ENCODE measurements at regions not wholly inside any gene's neighbourhood (a gene's known extent, or its start where the extent isn't known, plus 50 kb on each side); places are given as distances from the start of the nearest gene placed in this dataset.

GRCh38 chr21:25465263-25465662 is 142.0 kb downstream of the MRPL39 start:
- no peak for TF ChIP-seq CTCF (IDR thresholded peaks at IDR 0.05; ENCODE audit: borderline replicate concordance)
- Histone ChIP-seq H3K27me3 (ENCODE audit: low read depth) (no peaks in the 10 kb centered on the region), H3K9me3 (replicated peaks) (no peaks in the 10 kb centered on the region), H3K36me3 (no peaks in the 10 kb centered on the region), H3K4me3 (no peak overlapping the region), H3K4me1 (no peaks in the 10 kb centered on the region), H3K27ac (replicated peaks) (no peak overlapping the region)
- no peak for DNase-seq
- intact Hi-C loops (cut with micrococcal nuclease), result no loop called here

GRCh38 chr21:25464275-25464674 is 143.0 kb downstream of the MRPL39 start:
- intact Hi-C loops (cut with micrococcal nuclease), result no loop called here

GRCh38 chr21:25462517-25462971 is 144.7 kb downstream of the MRPL39 start:
- Histone ChIP-seq H3K9me3 (replicated peaks) (no peaks in the 10 kb centered on the region), H3K36me3 (no peaks in the 10 kb centered on the region), H3K4me1 (no peaks in the 10 kb centered on the region), H3K4me3 (no peak overlapping the region), H3K27me3 (ENCODE audit: low read depth) (no peaks in the 10 kb centered on the region), H3K27ac (replicated peaks) (no peak overlapping the region)
- no peak for DNase-seq
- TF ChIP-seq CTCF (IDR thresholded peaks at IDR 0.05; ENCODE audit: borderline replicate concordance), result no peak
- intact Hi-C loops (cut with micrococcal nuclease), result no loop called here

More at GRCh38 chr21:25464275-25464674, 143.0 kb downstream of the MRPL39 start:
- Histone ChIP-seq H3K4me1 (no peaks in the 10 kb centered on the region), H3K9me3 (replicated peaks) (no peaks in the 10 kb centered on the region), H3K27ac (replicated peaks) (no peak overlapping the region), H3K27me3 (ENCODE audit: low read depth) (no peaks in the 10 kb centered on the region), H3K4me3 (no peak overlapping the region), H3K36me3 (no peaks in the 10 kb centered on the region)
- DNase-seq, result no peak
- no peak for TF ChIP-seq CTCF (IDR thresholded peaks at IDR 0.05; ENCODE audit: borderline replicate concordance)

GRCh38 chr21:25461725-25462124 is 145.6 kb downstream of the MRPL39 start:
- Histone ChIP-seq H3K36me3 (no peaks in the 10 kb centered on the region), H3K27ac (replicated peaks) (no peak overlapping the region), H3K9me3 (replicated peaks) (no peaks in the 10 kb centered on the region), H3K4me3 (no peak overlapping the region), H3K27me3 (ENCODE audit: low read depth) (no peaks in the 10 kb centered on the region), H3K4me1 (peaks cover 8% of the 10 kb centered on the region)
- no peak for TF ChIP-seq CTCF (IDR thresholded peaks at IDR 0.05; ENCODE audit: borderline replicate concordance)
- DNase-seq, result no peak
- intact Hi-C loops (cut with micrococcal nuclease), result no loop called here

GRCh38 chr21:25459993-25460392 is 147.3 kb downstream of the MRPL39 start:
- H3K4me1 ChIP-seq, result peaks cover 9% of the 10 kb centered on the region
- H3K4me3 ChIP-seq, result no peak overlapping the region
- no peaks in the 10 kb centered on the region for H3K27me3 ChIP-seq (ENCODE audit: low read depth)
- no peak overlapping the region for H3K27ac ChIP-seq (replicated peaks)
- intact Hi-C loops (cut with micrococcal nuclease), result no loop called here
- H3K9me3 ChIP-seq (replicated peaks), result no peaks in the 10 kb centered on the region
- no peak for TF ChIP-seq CTCF (IDR thresholded peaks at IDR 0.05; ENCODE audit: borderline replicate concordance)
- no peak for DNase-seq
- H3K36me3 ChIP-seq, result no peaks in the 10 kb centered on the region

- intact Hi-C loops (cut with micrococcal nuclease), result no loop called here
- DNase-seq, result no peak
- no peak for TF ChIP-seq CTCF (IDR thresholded peaks at IDR 0.05; ENCODE audit: borderline replicate concordance)
Measured at GRCh38 chr21:25459365-25459764, 147.9 kb downstream of the MRPL39 start.

More at GRCh38 chr21:25459365-25459764, 147.9 kb downstream of the MRPL39 start:
- Histone ChIP-seq H3K36me3 (no peaks in the 10 kb centered on the region), H3K4me1 (peaks cover 9% of the 10 kb centered on the region), H3K27ac (replicated peaks) (no peak overlapping the region), H3K4me3 (no peak overlapping the region), H3K9me3 (replicated peaks) (no peaks in the 10 kb centered on the region), H3K27me3 (ENCODE audit: low read depth) (no peaks in the 10 kb centered on the region)

All from left ventricle myocardium inferior (tissue), 1 donor.